ENCODE measurements at regions not wholly inside any gene's neighbourhood (a gene's known extent, or its start where the extent isn't known, plus 50 kb on each side); places are given as distances from the start of the nearest gene placed in this dataset.

GRCh38 chr9:109953300-109953699 lies 173.3 kb downstream of the PALM2AKAP2 start:
- DNase-seq, result no peak

GRCh38 chr9:109953813-109954497 lies 174.0 kb downstream of the PALM2AKAP2 start:
- no peak for DNase-seq

- no peak for DNase-seq
Observed at GRCh38 chr9:109956717-109957440, 176.9 kb downstream of the PALM2AKAP2 start.

GRCh38 chr9:109959679-109960078 lies 179.7 kb downstream of the PALM2AKAP2 start:
- no peak for DNase-seq

GRCh38 chr9:109961626-109962025 lies 181.6 kb downstream of the PALM2AKAP2 start:
- DNase-seq, result no peak

- DNase-seq, result no peak
Observed at GRCh38 chr9:109962215-109962614, 182.2 kb downstream of the PALM2AKAP2 start.

GRCh38 chr9:109963079-109963478 lies 183.1 kb downstream of the PALM2AKAP2 start:
- no peak for DNase-seq

GRCh38 chr9:109966643-109967368 lies 186.8 kb downstream of the PALM2AKAP2 start:
- no peak for DNase-seq

GRCh38 chr9:109967651-109968642 lies 187.9 kb downstream of the PALM2AKAP2 start:
- DNase-seq, result peak; percentile 4

GRCh38 chr9:109969011-109969410 lies 189.0 kb downstream of the PALM2AKAP2 start:
- DNase-seq, result no peak

GRCh38 chr9:109969573-109970237 lies 189.7 kb downstream of the PALM2AKAP2 start:
- no peak for DNase-seq

- no peak for DNase-seq
Observed at GRCh38 chr9:109971226-109971625, 191.2 kb downstream of the PALM2AKAP2 start.

GRCh38 chr9:109972026-109972882 lies 192.3 kb downstream of the PALM2AKAP2 start:
- DNase-seq, result no peak

GRCh38 chr9:109973336-109973735 lies 193.3 kb downstream of the PALM2AKAP2 start:
- no peak for DNase-seq

- DNase-seq, result no peak
Observed at GRCh38 chr9:109974143-109974917, 194.3 kb downstream of the PALM2AKAP2 start.

GRCh38 chr9:109974918-109975276 lies 194.9 kb downstream of the PALM2AKAP2 start:
- no peak for DNase-seq

- no peak for DNase-seq
Observed at GRCh38 chr9:109975574-109976295, 195.7 kb downstream of the PALM2AKAP2 start.

GRCh38 chr9:109976303-109976702 lies 196.3 kb downstream of the PALM2AKAP2 start:
- no peak for DNase-seq

GRCh38 chr9:109977521-109977920 lies 197.5 kb downstream of the PALM2AKAP2 start:
- no peak for DNase-seq
